Heart left ventricle (tissue), 16 donors: ENCODE measurements at regions not wholly inside any gene's neighbourhood (a gene's known extent, or its start where the extent isn't known, plus 50 kb on each side); places are given as distances from the start of the nearest gene placed in this dataset.

Experiments used
- ATAC-seq, 4 donors: fragments of 200-7000 bp; cut with Tn5 transposase; one replicate each; pipeline ENCODE4 v1.9.1; 2020 to 2022; ENCODE audit warnings: moderate library complexity in 4 of 4, mild to moderate bottlenecking in 3 of 4, moderate number of reproducible peaks in 1 of 4
- DNase-seq, 5 donors: peaks; one replicate each; pipeline ENCODE4 v3.0.0-alpha.2; 2020
- H3K27ac ChIP-seq, 12 donors: fragments of 200-600 bp; sonication (generic) in 4 of 12; one replicate each; pipeline versions ENCODE4 v1.5.0 to v1.8.0; 2016 to 2022; ENCODE audit warnings: mild to moderate bottlenecking in 2 of 12
- H3K27me3 ChIP-seq, 9 donors: fragments of 200-600 bp; sonication (generic) in 2 of 9; one replicate each; pipeline versions ENCODE4 v1.5.1 to v1.8.0; 2016 to 2022; ENCODE audit warnings: mild to moderate bottlenecking in 3 of 9
- H3K36me3 ChIP-seq, 9 donors: fragments of 200-600 bp; sonication (generic) in 2 of 9; one replicate each; pipeline versions ENCODE4 v1.5.0 to v1.8.0; 2018 to 2022; ENCODE audit warnings: mild to moderate bottlenecking in 2 of 9
- H3K4me1 ChIP-seq, 12 donors: fragments of 200-600 bp; sonication (generic) in 4 of 12; one replicate each; pipeline versions ENCODE4 v1.5.0 to v1.8.0; 2016 to 2022; ENCODE audit warnings: mild to moderate bottlenecking in 3 of 12
- H3K4me3 ChIP-seq, 12 donors: fragments of 200-600 bp; sonication (generic) in 4 of 12; one replicate each; pipeline versions ENCODE4 v1.5.0 to v1.8.0; 2017 to 2022; ENCODE audit warnings: mild to moderate bottlenecking in 9 of 12, moderate library complexity in 4 of 12
- H3K9me3 ChIP-seq, 12 donors: fragments of 200-600 bp; sonication (generic) in 4 of 12; one replicate each; pipeline versions ENCODE4 v1.5.0 to v1.8.0; 2016 to 2022; ENCODE audit warnings: mild to moderate bottlenecking in 1 of 12
- CTCF ChIP-seq, 12 donors: fragments of 200-600 bp; sonication (generic) in 4 of 12; IDR thresholded peaks; one replicate each; pipeline versions ENCODE4 v1.5.0 to v1.8.0; 2018 to 2022; ENCODE audit warnings: antibody characterized with exemption in 12 of 12, mild to moderate bottlenecking in 5 of 12
- POLR2A ChIP-seq, 2 donors: fragments of 450-650 bp; IDR thresholded peaks; one replicate each; pipeline ENCODE4 v1.6.1; 2017; ENCODE audit warnings: antibody characterized with exemption in 2 of 2, mild to moderate bottlenecking in 2 of 2, moderate library complexity in 2 of 2
- WGBS, 4 donors: extraction: QIAGEN DNeasy Blood & Tissue Kit in 2 of 4; methylation state at CpG; one replicate each; pipeline versions ENCODE4 v1.1.5 to v1.1.7; 2013 to 2018; 5-methylcytosine and 5-hydroxymethylcytosine counted together
- intact Hi-C, 10 donors: fragments of 100-400 bp; cut with DNase I; formaldehyde crosslinking; loops; one replicate each; pipeline versions ENCODE4 v1.11.1 to v1.14.2; 2022
- donor health status: ischemic (EF 13 %, LVEDD 7.1; RV severe dilation, severe dysfunction).
- donor health status: healthy with polysubstance abuse.
- donor health status: DM: no; HTN: yes; CAD: no.
- donor health status: DM: no; HTN: no; CAD: no.
- donor health status: ischemic (EF 25% LVEDD 6.9; RV normal size, moderate dysfunction).
- donor health status: ischemic (EF 25% LVEDD 5.7; RV mildly dilated, moderate dysfunction).
- donor health status: healthy.
- donor health status: DM: yes; HTN: yes; CAD: no.
- donor health status: ischemic (EF 35%, LVEDD 5.7; RV mildly dilated, moderate dysfunction).
- donor health status: nonischemic (EF 11% LVEDD 7.7; RV severe dilation, severe dysfunction).
- donor health status: DM: yes; HTN: yes; CAD: no.
- donor health status: PGD.
- donor health status: ischemic (EF 29% LVEDD 5.4; RV normal size, mild dysfunction).
- donor health status: nonischemic (EF 23%, LVEDD 6.1; RV moderate dilation, normal function).

GRCh38 chr2:144288438-144288837 lies 231.5 kb downstream of the ZEB2 start:
- no peak overlapping the region for H3K4me3 ChIP-seq
- DNase-seq (no peak), ATAC-seq (no peak)
- H3K27me3 ChIP-seq: no peaks in the 10 kb centered on the region
- 89 to 91% (median 90%) methylated on average over 3 of the region's 3 CpGs for WGBS, 4 donors
- TF ChIP-seq CTCF (IDR thresholded peaks at IDR 0.05): no peak
- no peak for TF ChIP-seq POLR2A (IDR thresholded peaks at IDR 0.05)
- no peaks in the 10 kb centered on the region for H3K4me1 ChIP-seq
- H3K36me3 ChIP-seq: no peaks in the 10 kb centered on the region
- H3K9me3 ChIP-seq: peaks cover 0 to 14% (median 0%) of the 10 kb centered on the region in 12 donors
- H3K27ac ChIP-seq: no peak overlapping the region
- intact Hi-C loops: no loop called here

GRCh38 chr2:144285324-144285723 lies 234.6 kb downstream of the ZEB2 start:
- TF ChIP-seq CTCF (IDR thresholded peaks at IDR 0.05): no peak
- TF ChIP-seq POLR2A (IDR thresholded peaks at IDR 0.05): no peak
- intact Hi-C loops: no loop called here
- Histone ChIP-seq H3K9me3 (peaks cover 0 to under 1% (median 0%) of the 10 kb centered on the region in 12 donors), H3K27me3 (no peaks in the 10 kb centered on the region), H3K36me3 (no peaks in the 10 kb centered on the region), H3K27ac (no peak overlapping the region), H3K4me1 (no peaks in the 10 kb centered on the region), H3K4me3 (no peak overlapping the region)
- ATAC-seq: no peak
- no peak for DNase-seq

- Histone ChIP-seq H3K4me1 (no peaks in the 10 kb centered on the region), H3K27ac (no peak overlapping the region), H3K4me3 (no peak overlapping the region), H3K27me3 (no peaks in the 10 kb centered on the region), H3K9me3 (no peaks in the 10 kb centered on the region), H3K36me3 (no peaks in the 10 kb centered on the region)
- DNase-seq (no peak), ATAC-seq (no peak)
- no peak for TF ChIP-seq CTCF (IDR thresholded peaks at IDR 0.05)
- intact Hi-C loops: no loop called here
These were observed 238.4 kb downstream of the ZEB2 start for GRCh38 chr2:144281476-144281875.

- no peaks in the 10 kb centered on the region for H3K27me3 ChIP-seq
- no peaks in the 10 kb centered on the region for H3K9me3 ChIP-seq
- peaks cover 0 to 5% (median 0%) of the 10 kb centered on the region in 12 donors for H3K4me1 ChIP-seq
- no peak overlapping the region for H3K27ac ChIP-seq
- no peak for DNase-seq
- intact Hi-C loops: no loop called here
- no peaks in the 10 kb centered on the region for H3K36me3 ChIP-seq
- TF ChIP-seq POLR2A (IDR thresholded peaks at IDR 0.05): no peak
- no peak for TF ChIP-seq CTCF (IDR thresholded peaks at IDR 0.05)
- no peak for ATAC-seq
- H3K4me3 ChIP-seq: no peak overlapping the region
- WGBS, 4 donors: 89 to 98% (median 93%) methylated on average over 2 of the region's 2 CpGs
These were observed 239.9 kb downstream of the ZEB2 start for GRCh38 chr2:144280009-144280408.
